ENCODE measurements at regions not wholly inside any gene's neighbourhood (a gene's known extent, or its start where the extent isn't known, plus 50 kb on each side); places are given as distances from the start of the nearest gene placed in this dataset.

DNA sequence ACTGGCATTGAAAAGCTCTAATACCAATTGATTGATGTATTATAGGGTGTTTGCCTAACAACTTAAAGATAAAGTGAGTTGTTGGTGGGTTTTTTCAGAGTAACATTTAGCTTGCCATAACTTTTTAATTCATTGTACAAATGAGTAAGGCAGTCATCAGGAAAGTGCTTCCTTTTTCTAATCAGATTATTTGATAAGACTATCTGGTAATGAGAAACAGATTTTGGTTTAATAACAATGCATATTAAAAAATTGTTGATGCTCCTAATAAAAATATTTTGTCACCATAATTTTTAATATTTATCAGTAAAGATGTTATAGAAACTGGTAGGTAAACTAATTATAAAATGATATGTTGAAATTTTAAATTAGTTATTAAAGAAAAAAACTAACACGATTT, 51.3 kb downstream of the BLTP1 start:
- Histone ChIP-seq H3K9me3 (ENCODE audit: insufficient read depth, low read length) (no peaks in the 10 kb centered on the region), H3K79me2 (ENCODE audit: low read length) (no peaks in the 10 kb centered on the region), H3K4me1 (ENCODE audit: low read length) (no peaks in the 10 kb centered on the region), H3K27ac (ENCODE audit: low read length) (no peak overlapping the region), H3K27me3 (ENCODE audit: low read depth, low read length) (no peaks in the 10 kb centered on the region), H2AFZ (ENCODE audit: low read depth, low read length) (no peak overlapping the region), H3K9ac (ENCODE audit: low read length) (no peak overlapping the region), H4K20me1 (ENCODE audit: insufficient read depth, low read length) (no peaks in the 10 kb centered on the region), H3K4me3 (ENCODE audit: low read length) (no peak overlapping the region), H3K36me3 (replicated peaks; ENCODE audit: low read depth, low read length) (peaks cover 6% of the 10 kb centered on the region), H3K4me2 (ENCODE audit: low read length) (no peak overlapping the region)
- no peak for TF ChIP-seq EZH2phosphoT487 (IDR thresholded peaks at IDR 0.05; ENCODE audit: low read depth)
- TF ChIP-seq, protein P1, sequence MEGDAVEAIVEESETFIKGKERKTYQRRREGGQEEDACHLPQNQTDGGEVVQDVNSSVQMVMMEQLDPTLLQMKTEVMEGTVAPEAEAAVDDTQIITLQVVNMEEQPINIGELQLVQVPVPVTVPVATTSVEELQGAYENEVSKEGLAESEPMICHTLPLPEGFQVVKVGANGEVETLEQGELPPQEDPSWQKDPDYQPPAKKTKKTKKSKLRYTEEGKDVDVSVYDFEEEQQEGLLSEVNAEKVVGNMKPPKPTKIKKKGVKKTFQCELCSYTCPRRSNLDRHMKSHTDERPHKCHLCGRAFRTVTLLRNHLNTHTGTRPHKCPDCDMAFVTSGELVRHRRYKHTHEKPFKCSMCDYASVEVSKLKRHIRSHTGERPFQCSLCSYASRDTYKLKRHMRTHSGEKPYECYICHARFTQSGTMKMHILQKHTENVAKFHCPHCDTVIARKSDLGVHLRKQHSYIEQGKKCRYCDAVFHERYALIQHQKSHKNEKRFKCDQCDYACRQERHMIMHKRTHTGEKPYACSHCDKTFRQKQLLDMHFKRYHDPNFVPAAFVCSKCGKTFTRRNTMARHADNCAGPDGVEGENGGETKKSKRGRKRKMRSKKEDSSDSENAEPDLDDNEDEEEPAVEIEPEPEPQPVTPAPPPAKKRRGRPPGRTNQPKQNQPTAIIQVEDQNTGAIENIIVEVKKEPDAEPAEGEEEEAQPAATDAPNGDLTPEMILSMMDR (IDR thresholded peaks at IDR 0.05; ENCODE audit: low read depth, low read length) = no peak

DNA sequence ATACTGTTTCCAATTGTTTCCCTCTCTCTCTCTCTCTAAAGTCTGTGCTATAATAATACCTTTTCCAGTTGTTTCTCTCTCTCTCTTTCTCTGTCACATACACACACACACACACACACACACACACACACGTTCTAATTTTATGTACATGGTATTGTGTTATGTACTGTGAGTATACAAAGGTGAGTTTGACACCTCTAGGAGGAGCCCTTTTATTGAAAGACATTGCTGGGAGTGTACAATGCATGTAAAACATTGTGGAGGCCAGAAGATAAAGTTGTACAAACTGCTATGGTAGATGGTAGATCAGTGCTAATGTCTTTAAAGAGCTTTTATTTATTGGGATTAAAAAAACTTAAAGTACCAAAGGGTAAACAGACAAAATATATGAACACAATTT, 53.6 kb downstream of the BLTP1 start:
- no peaks in the 10 kb centered on the region for H3K4me1 ChIP-seq (ENCODE audit: low read length)
- no peak overlapping the region for H3K27ac ChIP-seq (ENCODE audit: low read length)
- no peaks in the 10 kb centered on the region for H4K20me1 ChIP-seq (ENCODE audit: insufficient read depth, low read length)
- no peak overlapping the region for H3K9ac ChIP-seq (ENCODE audit: low read length)
- no peaks in the 10 kb centered on the region for H3K27me3 ChIP-seq (ENCODE audit: low read depth, low read length)
- no peak overlapping the region for H3K4me2 ChIP-seq (ENCODE audit: low read length)
- H2AFZ ChIP-seq (ENCODE audit: low read depth, low read length) = no peak overlapping the region
- no peak overlapping the region for H3K4me3 ChIP-seq (ENCODE audit: low read length)
- TF ChIP-seq EZH2phosphoT487 (IDR thresholded peaks at IDR 0.05; ENCODE audit: low read depth) = no peak
- TF ChIP-seq, protein P1 (IDR thresholded peaks at IDR 0.05; ENCODE audit: low read depth, low read length) = peak; percentile 42
- H3K79me2 ChIP-seq (ENCODE audit: low read length) = no peaks in the 10 kb centered on the region
- no peaks in the 10 kb centered on the region for H3K9me3 ChIP-seq (ENCODE audit: insufficient read depth, low read length)
- H3K36me3 ChIP-seq (replicated peaks; ENCODE audit: low read depth, low read length) = peaks cover 6% of the 10 kb centered on the region

GRCh38 chr4:122212880-122213279, 60.7 kb downstream of the BLTP1 start:
- Histone ChIP-seq H3K36me3 (replicated peaks; ENCODE audit: low read depth, low read length) (peaks cover 5% of the 10 kb centered on the region), H3K9me3 (ENCODE audit: insufficient read depth, low read length) (no peaks in the 10 kb centered on the region), H2AFZ (ENCODE audit: low read depth, low read length) (no peak overlapping the region), H3K79me2 (ENCODE audit: low read length) (no peaks in the 10 kb centered on the region), H3K4me3 (ENCODE audit: low read length) (no peak overlapping the region), H3K27ac (ENCODE audit: low read length) (no peak overlapping the region), H3K4me2 (ENCODE audit: low read length) (no peak overlapping the region), H4K20me1 (ENCODE audit: insufficient read depth, low read length) (no peaks in the 10 kb centered on the region), H3K27me3 (ENCODE audit: low read depth, low read length) (no peaks in the 10 kb centered on the region), H3K4me1 (ENCODE audit: low read length) (no peaks in the 10 kb centered on the region), H3K9ac (ENCODE audit: low read length) (no peak overlapping the region)
- TF ChIP-seq, protein P1 (IDR thresholded peaks at IDR 0.05; ENCODE audit: low read depth, low read length) = no peak
- no peak for TF ChIP-seq EZH2phosphoT487 (IDR thresholded peaks at IDR 0.05; ENCODE audit: low read depth)

DNA sequence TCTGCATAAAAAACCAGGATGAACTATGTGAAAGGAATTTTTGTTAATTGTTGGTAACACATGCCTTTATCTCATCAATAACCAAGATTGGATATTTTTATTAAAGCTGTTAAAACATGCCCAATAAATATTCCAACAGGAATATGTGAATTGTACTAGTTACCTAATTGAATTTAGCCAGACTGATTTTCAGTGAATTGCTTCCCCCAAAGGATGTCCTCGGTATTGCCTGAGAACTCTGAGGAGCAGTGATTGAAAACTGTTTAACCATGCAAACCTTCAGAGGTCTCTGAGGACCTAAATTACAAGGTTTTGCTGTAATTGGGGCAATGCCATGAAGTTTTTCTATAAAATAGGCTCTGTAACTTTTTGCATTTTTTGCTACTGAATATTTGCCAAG, 66.6 kb downstream of the BLTP1 start:
- Histone ChIP-seq H3K4me2 (ENCODE audit: low read length) (no peak overlapping the region), H3K9ac (ENCODE audit: low read length) (no peak overlapping the region), H3K9me3 (ENCODE audit: insufficient read depth, low read length) (no peaks in the 10 kb centered on the region), H3K27ac (ENCODE audit: low read length) (no peak overlapping the region), H4K20me1 (ENCODE audit: insufficient read depth, low read length) (no peaks in the 10 kb centered on the region), H2AFZ (ENCODE audit: low read depth, low read length) (no peak overlapping the region), H3K27me3 (ENCODE audit: low read depth, low read length) (no peaks in the 10 kb centered on the region), H3K4me3 (ENCODE audit: low read length) (no peak overlapping the region), H3K79me2 (ENCODE audit: low read length) (no peaks in the 10 kb centered on the region), H3K4me1 (ENCODE audit: low read length) (no peaks in the 10 kb centered on the region), H3K36me3 (replicated peaks; ENCODE audit: low read depth, low read length) (no peaks in the 10 kb centered on the region)
- TF ChIP-seq, protein P1 (IDR thresholded peaks at IDR 0.05; ENCODE audit: low read depth, low read length) = peak; percentile 37
- TF ChIP-seq EZH2phosphoT487 (IDR thresholded peaks at IDR 0.05; ENCODE audit: low read depth) = no peak
